ENCODE measurements at regions not wholly inside any gene's neighbourhood (a gene's known extent, or its start where the extent isn't known, plus 50 kb on each side); places are given as distances from the start of the nearest gene placed in this dataset.

DNA sequence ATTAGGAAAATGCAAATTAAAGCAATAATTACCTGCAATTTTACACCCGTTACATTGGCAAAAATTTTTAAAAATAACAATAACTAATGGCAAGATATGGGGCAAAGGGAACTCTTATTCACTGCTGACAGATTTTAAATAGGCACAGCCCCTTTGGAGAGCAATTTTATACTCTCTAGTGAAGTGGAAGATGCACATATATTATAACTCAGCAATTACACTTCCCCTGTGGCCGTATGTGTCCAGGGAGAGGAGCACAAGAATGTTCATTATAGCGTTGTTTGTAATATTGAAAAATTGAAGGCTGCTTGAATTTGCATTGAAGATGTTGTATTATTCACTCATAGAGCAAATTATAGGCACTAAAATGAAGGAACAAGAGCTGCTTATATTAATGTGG lies 488.3 kb upstream of the ATXN7L3B start:
- Histone ChIP-seq H3K4me1 (ENCODE audit: control insufficient read depth, insufficient read depth, low read length) (no peaks in the 10 kb centered on the region), H3K4me3 (ENCODE audit: low read length) (no peak overlapping the region), H3K9ac (ENCODE audit: low read length) (no peak overlapping the region), H3K36me3 (ENCODE audit: control insufficient read depth, insufficient read depth, low read length, severe bottlenecking) (no peaks in the 10 kb centered on the region), H3K9me3 (ENCODE audit: control insufficient read depth, low read length) (no peaks in the 10 kb centered on the region), H3K27me3 (replicated peaks; ENCODE audit: control insufficient read depth, insufficient read depth, low read length) (no peaks in the 10 kb centered on the region)
- DNase-seq (ENCODE audit: low read depth) = no peak

DNA sequence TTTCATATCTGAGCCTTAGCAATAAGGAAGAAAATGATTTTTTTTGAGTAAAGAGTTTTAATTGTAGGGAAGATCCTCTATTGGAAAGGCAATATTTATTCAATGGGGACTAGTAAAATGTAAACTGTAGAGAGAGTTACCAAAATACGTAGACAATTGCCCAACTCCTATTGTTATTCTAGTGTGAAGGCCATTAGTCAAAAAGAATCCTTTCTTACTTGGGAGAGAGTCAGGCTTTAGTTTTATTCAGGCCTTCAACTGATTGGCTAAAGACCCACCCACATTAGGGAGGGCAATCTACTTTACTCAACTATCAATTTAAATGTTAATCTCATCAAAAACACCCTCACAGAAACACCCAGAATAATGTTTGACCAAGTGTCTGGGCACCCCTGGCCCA lies 485.8 kb upstream of the ATXN7L3B start:
- no peak for DNase-seq (ENCODE audit: low read depth)
- Histone ChIP-seq H3K4me1 (ENCODE audit: control insufficient read depth, insufficient read depth, low read length) (no peaks in the 10 kb centered on the region), H3K27me3 (replicated peaks; ENCODE audit: control insufficient read depth, insufficient read depth, low read length) (no peaks in the 10 kb centered on the region), H3K36me3 (ENCODE audit: control insufficient read depth, insufficient read depth, low read length, severe bottlenecking) (no peaks in the 10 kb centered on the region), H3K9ac (ENCODE audit: low read length) (no peak overlapping the region), H3K9me3 (ENCODE audit: control insufficient read depth, low read length) (no peaks in the 10 kb centered on the region), H3K4me3 (ENCODE audit: low read length) (no peak overlapping the region)

DNA sequence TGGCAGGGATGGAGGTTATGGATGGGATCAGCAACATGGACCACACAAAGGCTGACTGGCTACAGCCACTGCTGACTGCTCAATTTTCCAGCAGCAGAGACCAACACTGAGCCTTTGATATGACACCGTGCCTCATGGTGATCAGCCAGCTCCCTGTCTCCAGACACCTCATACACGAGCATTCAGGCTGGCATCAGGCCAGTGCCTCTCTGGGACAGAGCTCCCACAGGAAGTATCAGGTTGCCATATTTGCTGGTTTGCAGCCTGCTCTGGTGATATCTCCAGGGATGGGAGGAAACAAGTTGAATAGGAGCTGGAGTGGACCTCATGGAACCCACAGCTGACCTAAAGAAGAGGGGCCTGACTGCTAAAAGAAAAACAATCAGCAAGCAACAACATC lies 471.2 kb upstream of the ATXN7L3B start:
- Histone ChIP-seq H3K27me3 (replicated peaks; ENCODE audit: control insufficient read depth, insufficient read depth, low read length) (no peaks in the 10 kb centered on the region), H3K4me1 (ENCODE audit: control insufficient read depth, insufficient read depth, low read length) (no peaks in the 10 kb centered on the region), H3K4me3 (ENCODE audit: low read length) (no peak overlapping the region), H3K9me3 (ENCODE audit: control insufficient read depth, low read length) (peaks cover 6% of the 10 kb centered on the region), H3K36me3 (ENCODE audit: control insufficient read depth, insufficient read depth, low read length, severe bottlenecking) (no peaks in the 10 kb centered on the region), H3K9ac (ENCODE audit: low read length) (no peak overlapping the region)
- DNase-seq (ENCODE audit: low read depth) = no peak

DNA sequence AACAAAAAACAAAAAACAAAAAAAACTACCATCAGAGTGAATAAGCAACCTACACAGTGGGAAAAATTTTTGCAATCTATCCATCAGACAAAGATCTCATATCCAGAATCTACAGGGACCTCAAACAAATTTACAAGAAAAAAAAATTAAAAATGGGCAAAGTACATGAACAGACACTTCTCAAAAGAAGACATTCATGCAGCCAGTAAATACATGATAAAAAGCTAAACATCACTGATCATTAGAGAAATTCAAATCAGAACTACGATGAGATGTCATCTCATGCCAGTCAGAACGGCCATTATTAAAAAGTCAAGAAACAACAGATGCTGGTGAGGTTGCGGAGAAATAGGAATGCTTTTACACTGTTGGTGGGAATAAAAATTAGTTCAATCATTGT lies 466.5 kb upstream of the ATXN7L3B start:
- no peak for DNase-seq (ENCODE audit: low read depth)
- no peaks in the 10 kb centered on the region for H3K27me3 ChIP-seq (replicated peaks; ENCODE audit: control insufficient read depth, insufficient read depth, low read length)
- no peak overlapping the region for H3K9ac ChIP-seq (ENCODE audit: low read length)
- H3K9me3 ChIP-seq (ENCODE audit: control insufficient read depth, low read length) = peaks cover 6% of the 10 kb centered on the region
- H3K4me1 ChIP-seq (ENCODE audit: control insufficient read depth, insufficient read depth, low read length) = no peaks in the 10 kb centered on the region
- no peak overlapping the region for H3K4me3 ChIP-seq (ENCODE audit: low read length)
- H3K36me3 ChIP-seq (ENCODE audit: control insufficient read depth, insufficient read depth, low read length, severe bottlenecking) = no peaks in the 10 kb centered on the region

DNA sequence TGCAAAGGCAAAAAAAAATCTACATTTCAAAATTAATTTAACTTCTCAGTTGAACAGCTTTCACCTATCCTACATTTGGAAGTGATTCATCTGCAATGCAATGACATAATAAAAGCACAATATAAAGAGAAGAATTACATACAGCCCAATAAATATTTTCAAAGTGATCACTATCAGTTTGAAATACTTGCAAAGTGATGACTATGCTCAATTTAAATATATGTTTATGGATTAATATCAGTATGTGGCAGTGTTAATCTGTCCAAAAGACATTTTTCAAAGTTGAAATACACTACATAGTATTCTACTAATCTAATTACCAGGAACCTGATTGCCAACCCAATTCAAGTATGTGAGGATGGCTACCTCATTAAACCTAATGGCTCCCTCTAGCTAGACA lies 460.7 kb upstream of the ATXN7L3B start:
- Histone ChIP-seq H3K4me3 (ENCODE audit: low read length) (no peak overlapping the region), H3K36me3 (ENCODE audit: control insufficient read depth, insufficient read depth, low read length, severe bottlenecking) (no peaks in the 10 kb centered on the region), H3K4me1 (ENCODE audit: control insufficient read depth, insufficient read depth, low read length) (no peaks in the 10 kb centered on the region), H3K9ac (ENCODE audit: low read length) (no peak overlapping the region), H3K27me3 (replicated peaks; ENCODE audit: control insufficient read depth, insufficient read depth, low read length) (no peaks in the 10 kb centered on the region), H3K9me3 (ENCODE audit: control insufficient read depth, low read length) (no peaks in the 10 kb centered on the region)
- no peak for DNase-seq (ENCODE audit: low read depth)

DNA sequence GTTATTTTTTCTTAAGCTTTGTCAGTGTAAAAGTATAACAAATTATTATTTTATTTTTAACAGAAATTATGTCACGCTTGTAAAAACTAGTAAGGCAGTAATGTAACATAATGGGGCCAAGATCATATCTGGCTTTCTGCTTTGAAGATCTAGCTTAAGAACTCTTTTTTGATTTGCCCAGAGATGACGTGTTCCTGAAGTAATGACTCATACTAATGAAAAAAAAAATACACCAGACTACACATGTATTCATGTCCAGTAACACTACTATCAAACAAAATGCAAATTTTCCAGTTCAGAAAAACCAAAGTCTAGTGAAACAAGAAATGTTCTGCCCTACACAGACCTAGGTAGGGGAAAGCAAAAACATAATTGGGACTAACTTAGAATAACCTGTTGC lies 432.2 kb upstream of the ATXN7L3B start:
- no peak overlapping the region for H3K9ac ChIP-seq (ENCODE audit: low read length)
- H3K27me3 ChIP-seq (replicated peaks; ENCODE audit: control insufficient read depth, insufficient read depth, low read length) = no peaks in the 10 kb centered on the region
- no peaks in the 10 kb centered on the region for H3K9me3 ChIP-seq (ENCODE audit: control insufficient read depth, low read length)
- no peak for DNase-seq (ENCODE audit: low read depth)
- H3K36me3 ChIP-seq (ENCODE audit: control insufficient read depth, insufficient read depth, low read length, severe bottlenecking) = no peaks in the 10 kb centered on the region
- H3K4me3 ChIP-seq (ENCODE audit: low read length) = no peak overlapping the region
- H3K4me1 ChIP-seq (ENCODE audit: control insufficient read depth, insufficient read depth, low read length) = no peaks in the 10 kb centered on the region

DNA sequence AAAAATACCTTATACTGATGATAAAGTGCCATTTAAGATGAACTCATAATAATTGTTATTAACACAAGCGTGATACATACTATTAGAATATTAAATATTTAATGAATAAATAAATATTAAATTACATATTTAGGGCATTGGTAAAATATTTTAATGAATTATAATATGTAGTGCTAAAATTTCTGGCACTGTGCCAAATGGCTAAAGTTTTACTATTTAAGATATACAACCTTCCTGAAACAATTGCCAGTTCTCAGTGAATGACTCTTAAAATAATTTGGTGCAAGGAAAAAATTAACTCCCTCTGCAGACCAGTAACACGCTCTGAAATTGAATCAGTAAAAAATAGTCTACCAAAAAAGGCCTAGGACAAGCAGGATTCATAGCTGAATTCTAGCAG lies 428.9 kb upstream of the ATXN7L3B start:
- peak; percentile 3 for DNase-seq (ENCODE audit: low read depth)
- Histone ChIP-seq H3K4me3 (ENCODE audit: low read length) (no peak overlapping the region), H3K27me3 (replicated peaks; ENCODE audit: control insufficient read depth, insufficient read depth, low read length) (no peaks in the 10 kb centered on the region), H3K36me3 (ENCODE audit: control insufficient read depth, insufficient read depth, low read length, severe bottlenecking) (no peaks in the 10 kb centered on the region), H3K9me3 (ENCODE audit: control insufficient read depth, low read length) (no peaks in the 10 kb centered on the region), H3K9ac (ENCODE audit: low read length) (no peak overlapping the region), H3K4me1 (ENCODE audit: control insufficient read depth, insufficient read depth, low read length) (no peaks in the 10 kb centered on the region)

DNA sequence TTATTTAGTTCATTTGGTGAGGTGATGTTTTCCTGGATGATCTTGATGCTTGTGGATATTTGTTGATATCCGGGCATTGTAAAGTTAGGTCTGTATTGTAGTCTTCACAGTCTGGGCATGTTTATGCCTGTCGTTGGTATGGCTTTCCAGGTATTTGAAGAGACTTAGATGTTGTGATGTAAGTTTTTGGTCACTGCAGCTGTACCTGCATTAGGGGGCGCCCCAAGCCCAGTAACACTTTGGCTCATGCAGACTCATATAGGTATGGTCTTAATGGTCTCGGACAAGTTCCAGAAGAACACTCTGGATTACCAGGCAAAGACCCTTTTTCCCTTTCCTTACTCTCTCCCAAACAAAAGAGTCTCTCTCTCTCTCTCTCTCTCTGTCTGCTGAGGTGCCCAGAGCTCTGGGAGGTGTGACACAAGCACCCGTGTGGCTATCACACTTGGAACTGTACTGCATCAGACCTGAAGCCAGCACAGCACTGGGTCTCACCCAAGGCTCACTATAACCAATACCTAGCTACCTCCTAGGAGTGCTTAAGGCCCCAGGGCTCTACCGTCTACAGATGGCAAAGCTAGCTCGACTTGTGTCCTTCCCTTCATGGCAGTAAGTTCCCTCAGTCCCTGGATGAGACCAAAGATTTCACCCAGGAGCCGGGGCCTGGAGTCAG lies 425.8 kb upstream of the ATXN7L3B start:
- Histone ChIP-seq H3K4me1 (ENCODE audit: control insufficient read depth, insufficient read depth, low read length) (no peaks in the 10 kb centered on the region), H3K36me3 (ENCODE audit: control insufficient read depth, insufficient read depth, low read length, severe bottlenecking) (no peaks in the 10 kb centered on the region), H3K9ac (ENCODE audit: low read length) (no peak overlapping the region), H3K27me3 (replicated peaks; ENCODE audit: control insufficient read depth, insufficient read depth, low read length) (no peaks in the 10 kb centered on the region), H3K9me3 (ENCODE audit: control insufficient read depth, low read length) (no peaks in the 10 kb centered on the region), H3K4me3 (ENCODE audit: low read length) (no peak overlapping the region)
- peak; percentile 7 for DNase-seq (ENCODE audit: low read depth)

DNA sequence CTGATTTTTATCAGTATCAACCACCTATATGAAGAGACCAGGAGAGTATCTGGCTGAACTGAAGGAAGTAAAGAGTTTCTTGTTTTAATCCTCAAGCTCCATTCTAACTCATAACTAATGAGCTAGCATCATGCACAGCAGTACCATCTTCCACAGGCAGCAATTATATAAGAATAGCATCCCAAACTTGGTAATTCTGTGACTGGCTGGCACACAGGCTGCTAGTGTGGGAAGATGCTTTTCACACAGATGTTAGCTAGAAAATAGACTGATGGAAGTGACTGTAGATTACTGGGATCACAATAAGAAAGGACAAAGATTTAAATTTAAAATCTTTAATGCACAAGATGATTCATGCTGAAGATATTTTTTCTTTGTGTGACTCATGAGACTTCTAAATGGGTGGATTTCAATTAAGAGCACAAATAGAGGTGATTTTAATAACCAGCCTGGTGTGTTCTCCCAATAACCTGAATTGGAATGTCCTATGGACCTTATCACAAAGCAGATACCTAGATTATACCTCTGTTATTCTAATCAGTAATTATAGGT lies 417.7 kb upstream of the ATXN7L3B start:
- H3K4me3 ChIP-seq (ENCODE audit: low read length) = no peak overlapping the region
- no peaks in the 10 kb centered on the region for H3K9me3 ChIP-seq (ENCODE audit: control insufficient read depth, low read length)
- peak; percentile 10 for DNase-seq (ENCODE audit: low read depth)
- no peaks in the 10 kb centered on the region for H3K4me1 ChIP-seq (ENCODE audit: control insufficient read depth, insufficient read depth, low read length)
- no peak overlapping the region for H3K9ac ChIP-seq (ENCODE audit: low read length)
- H3K27me3 ChIP-seq (replicated peaks; ENCODE audit: control insufficient read depth, insufficient read depth, low read length) = no peaks in the 10 kb centered on the region
- H3K36me3 ChIP-seq (ENCODE audit: control insufficient read depth, insufficient read depth, low read length, severe bottlenecking) = no peaks in the 10 kb centered on the region

DNA sequence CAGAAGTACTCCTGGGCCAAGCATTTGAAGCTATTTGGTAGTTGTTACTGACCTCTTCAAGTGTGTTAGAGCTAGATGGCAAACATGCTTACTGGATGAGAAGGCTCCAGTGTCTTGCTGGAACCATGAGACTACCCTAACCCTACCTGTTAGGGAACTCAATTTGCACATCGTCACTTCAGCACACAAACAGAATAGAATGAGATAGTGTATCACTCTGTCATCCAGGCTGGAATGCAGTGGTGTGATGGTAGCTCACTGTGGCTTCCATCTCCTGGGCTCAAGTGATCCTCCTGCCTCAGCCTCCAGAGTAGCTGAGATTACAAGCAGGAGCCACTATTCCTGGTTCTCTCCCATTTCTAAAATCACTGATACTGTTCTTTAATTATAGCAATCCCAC lies 417.0 kb upstream of the ATXN7L3B start:
- H3K4me3 ChIP-seq (ENCODE audit: low read length) = no peak overlapping the region
- H3K36me3 ChIP-seq (ENCODE audit: control insufficient read depth, insufficient read depth, low read length, severe bottlenecking) = no peaks in the 10 kb centered on the region
- H3K27me3 ChIP-seq (replicated peaks; ENCODE audit: control insufficient read depth, insufficient read depth, low read length) = no peaks in the 10 kb centered on the region
- no peaks in the 10 kb centered on the region for H3K9me3 ChIP-seq (ENCODE audit: control insufficient read depth, low read length)
- DNase-seq (ENCODE audit: low read depth) = no peak
- H3K4me1 ChIP-seq (ENCODE audit: control insufficient read depth, insufficient read depth, low read length) = no peaks in the 10 kb centered on the region
- H3K9ac ChIP-seq (ENCODE audit: low read length) = no peak overlapping the region

DNA sequence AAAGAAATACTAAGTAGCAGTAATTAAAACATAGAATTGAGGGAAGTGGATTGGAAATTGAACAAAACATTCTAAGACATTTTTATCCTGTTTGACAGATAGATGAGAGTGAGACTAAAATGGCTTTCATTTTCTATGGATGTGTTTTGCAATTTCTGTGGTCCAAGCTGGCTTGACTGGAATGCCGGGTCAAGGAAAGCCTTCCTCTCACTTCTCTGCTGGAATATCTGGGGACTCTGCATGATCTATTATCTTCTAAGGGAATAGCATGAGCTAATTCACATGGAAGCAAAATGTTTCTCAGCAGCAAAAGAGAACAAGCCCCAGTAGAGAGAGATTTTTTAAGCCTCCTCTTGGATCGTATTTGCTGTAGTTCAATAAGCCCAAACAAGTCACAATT lies 407.9 kb upstream of the ATXN7L3B start:
- Histone ChIP-seq H3K27me3 (replicated peaks; ENCODE audit: control insufficient read depth, insufficient read depth, low read length) (no peaks in the 10 kb centered on the region), H3K9me3 (ENCODE audit: control insufficient read depth, low read length) (no peaks in the 10 kb centered on the region), H3K9ac (ENCODE audit: low read length) (no peak overlapping the region), H3K36me3 (ENCODE audit: control insufficient read depth, insufficient read depth, low read length, severe bottlenecking) (no peaks in the 10 kb centered on the region), H3K4me3 (ENCODE audit: low read length) (no peak overlapping the region), H3K4me1 (ENCODE audit: control insufficient read depth, insufficient read depth, low read length) (no peaks in the 10 kb centered on the region)
- no peak for DNase-seq (ENCODE audit: low read depth)

DNA sequence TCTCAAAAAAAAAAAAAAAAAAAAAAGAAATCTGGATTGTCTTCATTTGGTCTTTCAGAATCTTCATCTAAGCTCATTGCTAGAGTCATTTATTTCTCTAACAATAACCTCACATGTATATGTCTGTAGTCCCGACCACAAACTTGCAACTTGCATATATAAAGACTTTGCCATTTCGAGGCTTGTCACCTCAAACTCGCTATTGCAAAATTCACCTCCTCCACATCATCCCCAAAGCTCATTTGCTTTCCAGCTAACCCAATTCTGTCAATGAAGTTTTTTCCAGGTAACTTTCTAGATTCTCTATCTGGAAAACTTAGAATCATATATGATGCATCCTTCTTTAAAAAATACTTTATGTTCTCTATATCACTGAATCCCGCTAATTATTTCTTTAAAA lies 393.2 kb upstream of the ATXN7L3B start:
- Histone ChIP-seq H3K9ac (ENCODE audit: low read length) (no peak overlapping the region), H3K9me3 (ENCODE audit: control insufficient read depth, low read length) (no peaks in the 10 kb centered on the region), H3K36me3 (ENCODE audit: control insufficient read depth, insufficient read depth, low read length, severe bottlenecking) (no peaks in the 10 kb centered on the region), H3K4me1 (ENCODE audit: control insufficient read depth, insufficient read depth, low read length) (no peaks in the 10 kb centered on the region), H3K4me3 (ENCODE audit: low read length) (no peak overlapping the region), H3K27me3 (replicated peaks; ENCODE audit: control insufficient read depth, insufficient read depth, low read length) (no peaks in the 10 kb centered on the region)
- DNase-seq (ENCODE audit: low read depth) = no peak

Data from adipocyte (in vitro differentiated cells).